D341Med (cell line): ENCODE measurements at regions not wholly inside any gene's neighbourhood (a gene's known extent, or its start where the extent isn't known, plus 50 kb on each side); places are given as distances from the start of the nearest gene placed in this dataset.

Experiments used
- DNase-seq: peaks from one replicate; pipeline ENCODE4 v3.0.0; 2012; ENCODE audit warnings: low spot score

GRCh38 chr10:42951486-42952251 is 125.2 kb upstream of the RET start:
- no peak for DNase-seq

- DNase-seq = no peak
Observed at GRCh38 chr10:42952349-42952748, 124.5 kb upstream of the RET start.

GRCh38 chr10:42952931-42953683 is 123.8 kb upstream of the RET start:
- no peak for DNase-seq

- DNase-seq = no peak
Observed at GRCh38 chr10:42953684-42954674, 122.9 kb upstream of the RET start.

GRCh38 chr10:42954766-42955492 is 121.9 kb upstream of the RET start:
- DNase-seq = no peak

- no peak for DNase-seq
Observed at GRCh38 chr10:42955493-42955889, 121.4 kb upstream of the RET start.

- DNase-seq = no peak
Observed at GRCh38 chr10:42956045-42956444, 120.8 kb upstream of the RET start.

GRCh38 chr10:42958142-42958868 is 118.6 kb upstream of the RET start:
- no peak for DNase-seq

- no peak for DNase-seq
Observed at GRCh38 chr10:42959833-42960232, 117.0 kb upstream of the RET start.

- DNase-seq = no peak
Observed at GRCh38 chr10:42960491-42960990, 116.3 kb upstream of the RET start.

- DNase-seq = no peak
Observed at GRCh38 chr10:42960991-42961795, 115.7 kb upstream of the RET start.

- DNase-seq = no peak
Observed at GRCh38 chr10:42961796-42962109, 115.1 kb upstream of the RET start.

GRCh38 chr10:42962110-42962901 is 114.6 kb upstream of the RET start:
- DNase-seq = peak; percentile 9

GRCh38 chr10:42962902-42963231 is 114.0 kb upstream of the RET start:
- no peak for DNase-seq

- DNase-seq = no peak
Observed at GRCh38 chr10:42963312-42963711, 113.6 kb upstream of the RET start.

- DNase-seq = no peak
Observed at GRCh38 chr10:42969147-42969546, 107.7 kb upstream of the RET start.

GRCh38 chr10:42969909-42970308 is 107.0 kb upstream of the RET start:
- no peak for DNase-seq

- DNase-seq = no peak
Observed at GRCh38 chr10:42970451-42971250, 106.2 kb upstream of the RET start.

- DNase-seq = no peak
Observed at GRCh38 chr10:42971251-42971599, 105.6 kb upstream of the RET start.
